PC-3 (cell line): ENCODE measurements at regions not wholly inside any gene's neighbourhood (a gene's known extent, or its start where the extent isn't known, plus 50 kb on each side); places are given as distances from the start of the nearest gene placed in this dataset.

Experiments used
- CTCF ChIP-seq: fragments of 300-600 bp; sonication (generic); conservative IDR thresholded peaks from 2 replicates; pipeline ENCODE4 v1.5.1; 2017; ENCODE audit warnings: antibody characterized with exemption, low read depth, mild to moderate bottlenecking, low read length
- EZH2phosphoT487 ChIP-seq: fragments of 300-600 bp; sonication (generic); IDR thresholded peaks from 2 replicates; pipeline ENCODE4 v1.6.1; 2018; ENCODE audit warnings: mild to moderate bottlenecking, antibody characterized with exemption, low read length, borderline replicate concordance

GRCh38 chr20:55255016-55255415 lies 750.3 kb downstream of the CBLN4 start:
- TF ChIP-seq EZH2phosphoT487, result no peak
- no peak for TF ChIP-seq CTCF
